CD4-positive, alpha-beta memory T cell (primary cell): ENCODE measurements at regions not wholly inside any gene's neighbourhood (a gene's known extent, or its start where the extent isn't known, plus 50 kb on each side); places are given as distances from the start of the nearest gene placed in this dataset.
"Not testable (repeated sequence)": the region's sequence is repeated elsewhere in the genome, so short reads cannot be mapped to it uniquely, and the experiment has no call there.

ENCODE experiments used
- CTCF ChIA-PET: fragments of 350-600 bp; sonication (Branson Sonifier 250); formaldehyde crosslinking; loops from one replicate; lab custom pipeline; 2021; ENCODE audit warnings: inconsistent platforms; ENCODE audit not compliant: partially characterized antibody; lab: Charles Lee
- POLR2A ChIA-PET: fragments of 350-600 bp; sonication (Branson Sonifier 250); formaldehyde crosslinking; loops from one replicate; lab custom pipeline; 2021; ENCODE audit not compliant: partially characterized antibody; lab: Charles Lee
- DNase-seq, 5 donors: peaks; one replicate each; pipeline versions ENCODE4 v3.0.0 to v3.0.0-alpha.2; 2020 to 2022; ENCODE audit warnings: mixed read lengths in 1 of 5
- H3K27ac ChIP-seq: one replicate; pipeline ENCODE4 v1.7.0; 2013; ENCODE audit warnings: low read depth, low read length
- H3K27me3 ChIP-seq: 2 replicates; pipeline ENCODE4 v1.7.0; 2013; ENCODE audit warnings: mild to moderate bottlenecking, low read length, moderate library complexity; ENCODE audit not compliant: insufficient read depth
- H3K36me3 ChIP-seq: 2 replicates; pipeline ENCODE4 v1.7.0; 2013; ENCODE audit warnings: mild to moderate bottlenecking, low read length, moderate library complexity; ENCODE audit not compliant: insufficient read depth
- H3K4me1 ChIP-seq: 2 replicates; pipeline ENCODE4 v1.7.0; 2013; ENCODE audit warnings: mild to moderate bottlenecking, low read length, moderate library complexity; ENCODE audit not compliant: insufficient read depth
- H3K4me3 ChIP-seq, 2 donors: one replicate each; pipeline ENCODE4 v1.7.0; 2013; ENCODE audit warnings: low read length in 2 of 2, mild to moderate bottlenecking in 1 of 2
- H3K9me3 ChIP-seq, 2 donors: one replicate each; pipeline ENCODE4 v1.7.0; 2013; ENCODE audit warnings: low read length in 2 of 2, control low read depth in 1 of 2; ENCODE audit not compliant: control insufficient read depth in 1 of 2
- H3K27ac Mint-ChIP-seq, 7 donors: one replicate each; pipeline ENCODE4 v1.8.0; 2020 to 2021; ENCODE audit warnings: mixed read lengths in 7 of 7, mild to moderate bottlenecking in 6 of 7, inconsistent platforms in 3 of 7, moderate library complexity in 3 of 7
- H3K27me3 Mint-ChIP-seq, 2 donors: one replicate each; pipeline ENCODE4 v1.8.0; 2020 to 2021; ENCODE audit warnings: mixed read lengths in 2 of 2
- H3K36me3 Mint-ChIP-seq, 2 donors: one replicate each; pipeline ENCODE4 v1.8.0; 2020 to 2021; ENCODE audit warnings: mixed read lengths in 2 of 2, inconsistent platforms in 1 of 2, mild to moderate bottlenecking in 1 of 2
- H3K4me1 Mint-ChIP-seq, 4 donors: one replicate each; pipeline ENCODE4 v1.8.0; 2020 to 2021; ENCODE audit warnings: mixed read lengths in 4 of 4, mild to moderate bottlenecking in 1 of 4
- H3K4me3 Mint-ChIP-seq, 8 donors: one replicate each; pipeline ENCODE4 v1.8.0; 2020 to 2021; ENCODE audit warnings: mixed read lengths in 8 of 8, mild to moderate bottlenecking in 7 of 8, moderate library complexity in 6 of 8, inconsistent platforms in 3 of 8
- H3K9me3 Mint-ChIP-seq, 8 donors: one replicate each; pipeline ENCODE4 v1.8.0; 2020 to 2021; ENCODE audit warnings: mixed read lengths in 8 of 8, mild to moderate bottlenecking in 5 of 8, inconsistent platforms in 3 of 8, moderate library complexity in 1 of 8
- intact Hi-C: fragments of 100-400 bp; cut with micrococcal nuclease; formaldehyde crosslinking; loops from one replicate; pipeline ENCODE4 v1.15.1; 2023

GRCh38 chr1:120242582-120242981, 66.3 kb upstream of the SEC22B start:
- H3K9me3 Mint-ChIP-seq, CTCF ChIA-PET, H3K27me3 ChIP-seq, H3K4me3 ChIP-seq, H3K36me3 Mint-ChIP-seq, H3K4me1 ChIP-seq, H3K27ac Mint-ChIP-seq, H3K4me3 Mint-ChIP-seq, DNase-seq, H3K9me3 ChIP-seq, POLR2A ChIA-PET, H3K36me3 ChIP-seq, H3K27me3 Mint-ChIP-seq, H3K4me1 Mint-ChIP-seq, intact Hi-C loops, H3K27ac ChIP-seq: not testable (repeated sequence)

- H3K27ac Mint-ChIP-seq, CTCF ChIA-PET, intact Hi-C loops, POLR2A ChIA-PET, H3K9me3 Mint-ChIP-seq, H3K27me3 ChIP-seq, H3K27me3 Mint-ChIP-seq, H3K36me3 ChIP-seq, H3K27ac ChIP-seq, H3K9me3 ChIP-seq, H3K4me1 Mint-ChIP-seq, H3K4me1 ChIP-seq, H3K4me3 Mint-ChIP-seq, DNase-seq, H3K36me3 Mint-ChIP-seq, H3K4me3 ChIP-seq: not testable (repeated sequence)
Measured at GRCh38 chr1:120241868-120242267, 65.5 kb upstream of the SEC22B start.

- H3K4me3 ChIP-seq, H3K9me3 ChIP-seq, H3K36me3 ChIP-seq, H3K9me3 Mint-ChIP-seq, H3K4me3 Mint-ChIP-seq, H3K27me3 Mint-ChIP-seq, H3K27ac ChIP-seq, H3K36me3 Mint-ChIP-seq, intact Hi-C loops, H3K4me1 Mint-ChIP-seq, H3K27me3 ChIP-seq, POLR2A ChIA-PET, H3K4me1 ChIP-seq, DNase-seq, H3K27ac Mint-ChIP-seq, CTCF ChIA-PET: not testable (repeated sequence)
Measured at GRCh38 chr1:120240181-120240580, 63.9 kb upstream of the SEC22B start.

GRCh38 chr1:120239351-120239750, 63.0 kb upstream of the SEC22B start:
- H3K4me3 ChIP-seq, H3K36me3 ChIP-seq, intact Hi-C loops, DNase-seq, H3K4me1 Mint-ChIP-seq, CTCF ChIA-PET, H3K36me3 Mint-ChIP-seq, H3K4me3 Mint-ChIP-seq, H3K27ac ChIP-seq, POLR2A ChIA-PET, H3K9me3 ChIP-seq, H3K27me3 ChIP-seq, H3K4me1 ChIP-seq, H3K27ac Mint-ChIP-seq, H3K27me3 Mint-ChIP-seq, H3K9me3 Mint-ChIP-seq: not testable (repeated sequence)

GRCh38 chr1:120238867-120239266, 62.5 kb upstream of the SEC22B start:
- H3K36me3 Mint-ChIP-seq, H3K9me3 ChIP-seq, intact Hi-C loops, H3K36me3 ChIP-seq, H3K27me3 ChIP-seq, H3K9me3 Mint-ChIP-seq, H3K4me1 Mint-ChIP-seq, H3K27ac ChIP-seq, H3K4me1 ChIP-seq, CTCF ChIA-PET, H3K4me3 ChIP-seq, POLR2A ChIA-PET, H3K27ac Mint-ChIP-seq, DNase-seq, H3K27me3 Mint-ChIP-seq, H3K4me3 Mint-ChIP-seq: not testable (repeated sequence)

- H3K27me3 ChIP-seq, H3K4me1 ChIP-seq, H3K27ac ChIP-seq, H3K4me3 Mint-ChIP-seq, H3K4me1 Mint-ChIP-seq, H3K9me3 ChIP-seq, intact Hi-C loops, H3K9me3 Mint-ChIP-seq, CTCF ChIA-PET, DNase-seq, H3K4me3 ChIP-seq, H3K36me3 Mint-ChIP-seq, H3K27me3 Mint-ChIP-seq, POLR2A ChIA-PET, H3K27ac Mint-ChIP-seq, H3K36me3 ChIP-seq: not testable (repeated sequence)
Measured at GRCh38 chr1:120233661-120234018, 57.3 kb upstream of the SEC22B start.

- H3K27ac Mint-ChIP-seq, H3K4me3 ChIP-seq, H3K4me1 Mint-ChIP-seq, intact Hi-C loops, H3K36me3 ChIP-seq, CTCF ChIA-PET, POLR2A ChIA-PET, H3K27me3 Mint-ChIP-seq, H3K4me1 ChIP-seq, H3K27me3 ChIP-seq, H3K27ac ChIP-seq, H3K9me3 ChIP-seq, H3K9me3 Mint-ChIP-seq, H3K4me3 Mint-ChIP-seq, H3K36me3 Mint-ChIP-seq: not testable (repeated sequence)
- DNase-seq: peak in 3 of 5 donors; percentile 0 to 17 (median 4)
Measured at GRCh38 chr1:120232834-120233660, 56.7 kb upstream of the SEC22B start.

GRCh38 chr1:120229835-120230234, 53.5 kb upstream of the SEC22B start:
- H3K27ac Mint-ChIP-seq, DNase-seq, H3K27me3 Mint-ChIP-seq, H3K27ac ChIP-seq, H3K4me1 ChIP-seq, H3K36me3 Mint-ChIP-seq, H3K4me3 Mint-ChIP-seq, H3K27me3 ChIP-seq, H3K4me1 Mint-ChIP-seq, CTCF ChIA-PET, H3K4me3 ChIP-seq, intact Hi-C loops, POLR2A ChIA-PET, H3K36me3 ChIP-seq, H3K9me3 Mint-ChIP-seq, H3K9me3 ChIP-seq: not testable (repeated sequence)
